Islet of Langerhans (tissue), 1 donor: ENCODE measurements at regions not wholly inside any gene's neighbourhood (a gene's known extent, or its start where the extent isn't known, plus 50 kb on each side); places are given as distances from the start of the nearest gene placed in this dataset.
"Not testable (repeated sequence)": the region's sequence is repeated elsewhere in the genome, so short reads cannot be mapped to it uniquely, and the experiment has no call there.

ENCODE experiments used
- FAIRE-seq: peaks from one replicate; lab custom pipeline; 2011; peaks lifted over from hg19 to GRCh38; lab: Jason Lieb, UNC

DNA sequence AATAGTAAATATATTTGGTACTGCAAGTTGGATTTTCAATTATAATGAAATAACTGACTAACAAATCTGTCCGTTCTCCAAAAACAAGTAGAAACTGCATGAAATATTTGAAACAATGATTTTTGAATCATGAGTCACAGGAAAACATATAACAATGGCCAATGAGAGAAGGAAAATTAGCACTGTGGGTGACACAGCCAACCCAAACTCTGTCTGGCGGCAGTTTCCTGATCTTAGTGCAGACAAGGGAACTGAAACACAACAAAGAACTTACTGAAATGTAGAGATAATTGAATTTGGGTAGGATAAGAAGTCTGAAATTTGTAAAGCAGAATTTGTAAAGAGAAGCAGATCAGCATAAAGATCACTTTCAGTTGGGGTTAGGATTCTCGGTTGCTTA, 2743.3 kb upstream of the PCDH20 start:
- FAIRE-seq: no peak

GRCh38 chr13:64154514-64154913, 2738.9 kb upstream of the PCDH20 start:
- FAIRE-seq: no peak

DNA sequence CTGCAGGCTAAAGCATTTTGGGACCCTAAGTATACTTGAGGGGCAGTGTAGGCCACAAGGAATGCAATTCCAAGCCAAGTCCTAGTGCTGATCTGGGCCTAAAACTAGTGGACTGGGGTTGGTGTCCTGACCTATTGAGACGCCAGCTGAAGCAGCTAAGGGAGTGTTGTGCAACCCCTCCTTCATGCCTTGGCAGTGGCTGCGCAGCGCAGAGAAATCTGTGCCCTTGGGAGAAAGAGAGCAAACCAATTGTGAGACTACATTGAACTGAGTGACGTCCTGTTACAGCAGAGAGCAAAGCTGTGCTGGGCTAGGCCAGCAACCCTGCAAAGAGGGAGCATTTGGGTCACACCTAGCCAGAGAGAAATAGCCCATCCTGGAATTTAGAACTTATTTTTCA, 2715.0 kb upstream of the PCDH20 start:
- no peak for FAIRE-seq

DNA sequence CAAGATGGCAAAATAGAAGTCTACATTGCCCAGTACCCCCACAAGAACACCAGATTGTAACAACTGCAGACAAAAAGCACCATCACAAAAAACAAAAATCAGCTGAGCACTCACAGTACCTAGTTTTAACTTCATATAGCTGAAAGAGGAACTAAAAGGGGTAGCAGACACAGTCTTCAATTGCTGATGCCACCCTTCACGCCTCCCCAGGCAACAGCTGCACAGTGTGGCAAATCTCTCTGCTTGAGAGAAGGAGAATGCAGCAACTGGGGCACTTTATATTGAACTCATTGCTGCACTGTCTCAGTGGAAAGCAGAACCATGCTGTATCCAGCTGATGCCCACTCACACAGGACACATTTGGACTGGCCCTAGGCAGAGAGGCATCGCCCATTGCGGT, 2714.5 kb upstream of the PCDH20 start:
- no peak for FAIRE-seq

DNA sequence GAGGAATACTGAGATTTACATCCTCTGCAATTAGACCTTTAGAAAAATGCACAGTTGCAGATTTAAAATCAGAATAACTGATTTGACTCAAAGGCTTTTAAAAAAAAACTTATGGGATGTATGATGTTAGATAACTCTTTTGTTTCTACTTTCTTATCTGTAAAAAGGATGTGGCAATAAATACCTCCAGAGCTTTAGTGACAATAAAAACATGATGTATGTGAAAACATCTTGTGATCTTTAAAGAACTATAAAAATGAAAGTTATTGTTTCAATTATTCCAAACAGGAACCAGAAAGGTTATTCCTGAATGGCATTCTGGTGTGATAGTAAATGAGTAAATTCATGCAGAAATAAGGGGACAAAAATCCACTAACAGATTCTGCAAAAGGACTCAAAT, 2712.2 kb upstream of the PCDH20 start:
- FAIRE-seq: no peak

GRCh38 chr13:64127192-64127591, 2711.5 kb upstream of the PCDH20 start:
- no peak for FAIRE-seq

DNA sequence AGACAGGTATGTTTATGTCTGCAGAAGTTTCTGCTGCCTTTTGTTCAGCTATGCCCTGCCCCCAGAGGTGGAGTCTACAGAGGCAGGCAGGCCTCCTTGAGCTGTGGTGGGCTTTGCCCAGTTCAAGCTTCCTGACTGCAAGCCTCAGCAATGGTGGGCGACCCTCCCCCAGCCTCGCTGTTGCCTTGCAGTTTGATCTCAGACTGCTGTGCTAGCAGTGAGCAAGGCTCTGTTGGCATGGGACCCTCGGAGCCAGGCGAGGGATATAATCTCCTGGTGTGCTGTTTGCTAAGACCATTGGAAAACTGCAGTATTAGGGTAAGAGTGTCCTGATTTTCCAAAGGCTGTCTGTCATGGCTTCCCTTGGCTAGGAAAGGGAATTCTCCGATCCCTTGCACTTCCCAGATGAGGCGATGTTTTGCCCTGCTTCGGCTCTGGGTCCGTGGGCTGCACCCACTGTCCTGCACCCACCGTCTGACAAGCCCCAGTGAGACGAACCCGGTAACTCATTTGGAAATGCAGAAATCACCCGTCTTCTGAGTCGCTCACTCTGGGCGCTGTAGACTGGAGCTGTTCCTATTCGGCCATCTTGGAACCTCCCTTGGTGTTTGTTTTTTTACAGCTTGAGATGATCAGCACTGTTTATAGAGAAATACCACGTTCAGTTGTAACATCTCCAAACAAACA, 2705.5 kb upstream of the PCDH20 start:
- not testable (repeated sequence) for FAIRE-seq

- FAIRE-seq: no peak
These were observed 2684.3 kb upstream of the PCDH20 start for GRCh38 chr13:64099994-64100393.

- no peak for FAIRE-seq
These were observed 2674.7 kb upstream of the PCDH20 start for GRCh38 chr13:64090311-64090710.

DNA sequence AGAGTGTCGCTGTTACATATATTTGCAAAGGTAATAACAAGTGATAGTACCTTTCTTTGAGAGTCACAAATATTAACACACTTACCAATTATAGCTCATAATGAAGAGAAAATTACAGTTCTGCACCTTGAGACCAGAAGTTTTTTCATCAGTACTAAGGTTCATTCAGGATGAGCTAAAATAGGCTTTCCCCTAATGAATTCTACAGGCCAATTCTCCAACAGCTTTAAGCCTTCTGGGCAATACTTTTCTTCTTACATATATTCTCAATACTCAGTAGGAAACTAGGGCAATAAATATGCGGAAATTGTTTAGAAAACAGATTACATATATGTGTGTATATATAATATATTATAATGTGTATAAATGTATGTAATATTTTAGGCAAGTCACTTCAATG, 2672.8 kb upstream of the PCDH20 start:
- FAIRE-seq: no peak

GRCh38 chr13:64087624-64088023, 2672.0 kb upstream of the PCDH20 start:
- no peak for FAIRE-seq

- no peak for FAIRE-seq
These were observed 2668.2 kb upstream of the PCDH20 start for GRCh38 chr13:64083811-64084210.

DNA sequence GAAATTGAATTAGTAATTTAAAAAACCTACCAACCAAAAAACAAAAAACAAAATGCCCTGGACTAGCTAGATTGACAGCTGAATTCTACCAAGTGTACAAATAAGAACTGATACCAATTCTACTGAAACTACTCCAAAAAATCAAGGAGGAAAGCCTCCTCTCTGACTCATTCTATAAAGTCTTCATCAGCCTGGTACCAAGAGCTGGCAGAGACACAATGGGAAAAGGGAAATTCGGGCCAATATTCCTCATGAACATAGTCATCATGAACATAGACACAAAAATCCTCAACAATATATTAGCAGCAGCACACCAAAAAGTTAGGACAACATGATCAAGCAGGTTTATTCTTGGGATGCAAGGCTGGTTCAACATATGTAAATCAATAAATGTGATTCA, 2667.7 kb upstream of the PCDH20 start:
- FAIRE-seq: no peak

DNA sequence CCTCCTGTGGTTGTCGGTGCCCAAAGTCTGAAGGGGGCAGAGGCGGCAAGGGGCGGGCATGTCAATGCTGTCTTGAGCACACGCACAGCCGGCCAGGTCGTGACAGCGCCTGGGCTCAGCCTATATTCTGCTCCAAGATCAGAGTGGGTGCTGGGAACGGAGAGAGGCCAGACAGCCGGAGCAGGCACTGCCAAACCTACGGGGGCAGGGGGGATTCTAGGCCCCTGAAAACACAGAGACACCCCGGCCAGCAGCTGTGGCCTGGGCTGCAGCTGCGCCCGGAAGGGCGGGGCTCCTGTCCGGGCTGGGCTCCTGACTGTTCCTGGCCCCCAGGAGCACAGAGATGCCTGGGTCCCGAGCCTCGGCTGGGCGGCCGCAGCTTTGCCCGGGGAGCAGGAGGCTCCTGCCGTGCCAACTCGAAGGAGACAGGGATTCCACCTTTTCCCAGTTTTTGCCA, 2662.9 kb upstream of the PCDH20 start:
- no peak for FAIRE-seq

DNA sequence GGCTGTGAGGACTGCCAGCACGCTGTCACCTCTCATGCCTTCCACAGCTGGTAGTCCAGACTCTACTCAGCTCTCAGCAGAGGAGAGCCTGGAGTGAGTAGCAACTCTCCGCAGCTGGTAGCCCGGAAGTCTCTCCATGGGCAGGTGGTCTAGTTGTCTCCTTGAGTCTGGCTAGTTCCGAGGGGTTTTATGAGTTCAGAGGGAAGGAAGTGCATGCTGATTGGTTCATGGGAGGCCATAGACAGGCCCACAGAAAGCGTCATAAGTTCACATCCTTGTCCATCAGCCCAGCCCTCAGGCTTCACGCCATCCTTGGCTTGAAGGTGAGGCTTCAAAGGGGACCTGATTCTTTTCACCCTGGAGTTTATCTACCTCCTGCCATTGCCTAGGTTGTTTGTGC, 2662.4 kb upstream of the PCDH20 start:
- FAIRE-seq: no peak

DNA sequence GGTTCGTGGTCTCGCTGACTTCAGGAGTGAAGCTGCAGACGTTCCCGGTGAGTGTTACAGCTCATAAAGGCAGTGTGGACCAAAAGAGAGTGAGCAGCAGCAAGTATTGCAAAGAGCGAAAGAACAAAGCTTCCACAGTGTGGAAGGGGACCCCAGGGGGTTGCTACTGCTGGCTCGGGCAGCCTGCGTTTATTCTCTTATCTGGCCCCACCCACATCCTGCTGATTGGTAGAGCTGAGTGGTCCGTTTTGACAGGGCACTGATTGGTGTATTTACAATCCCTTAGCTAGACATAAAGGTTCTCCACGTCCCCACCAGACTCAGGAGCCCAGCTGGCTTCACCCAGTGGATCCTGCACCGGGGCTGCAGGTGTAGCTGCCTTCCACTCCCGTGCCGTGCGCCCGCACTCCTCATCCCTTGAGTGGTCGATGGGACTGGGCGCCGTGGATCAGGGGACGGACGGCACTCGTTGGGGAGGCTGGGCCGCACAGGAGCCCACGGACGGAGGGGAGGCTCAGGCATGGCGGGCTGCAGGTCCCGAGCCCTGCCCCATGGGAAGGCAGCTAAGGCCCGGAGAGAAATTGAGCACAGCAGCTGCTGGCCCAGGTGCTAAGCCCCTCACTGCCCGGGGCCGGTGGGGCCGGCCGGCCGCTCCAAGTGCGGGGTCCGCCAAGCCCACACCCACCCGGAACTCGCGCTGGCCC, 2661.6 kb upstream of the PCDH20 start:
- not testable (repeated sequence) for FAIRE-seq

- FAIRE-seq: no peak
These were observed 2660.1 kb upstream of the PCDH20 start for GRCh38 chr13:64075543-64076271.

DNA sequence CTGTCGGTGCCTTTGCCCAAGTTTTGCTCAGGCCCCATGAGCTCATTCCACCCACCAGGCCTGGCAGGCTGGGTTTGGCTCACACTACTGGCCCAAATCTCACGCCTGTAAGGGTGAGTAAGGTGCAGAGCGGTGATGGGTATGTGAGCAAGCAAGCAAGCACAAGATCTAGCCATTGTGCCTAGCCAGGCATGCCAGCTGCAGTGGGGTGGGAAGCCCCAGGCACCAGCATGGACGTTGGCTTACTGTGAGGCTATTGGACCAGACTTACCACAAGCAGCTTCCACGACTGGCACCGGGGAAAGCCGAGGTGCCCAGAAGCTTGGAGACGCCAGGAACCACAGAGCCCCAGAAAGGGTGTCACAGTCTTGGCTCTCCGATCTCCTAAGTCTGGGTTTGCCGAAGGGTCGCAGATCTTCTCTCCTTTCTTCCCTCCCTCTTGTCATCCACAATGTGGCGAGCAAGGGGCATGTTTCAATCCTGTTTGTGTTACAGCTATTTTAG, 2659.4 kb upstream of the PCDH20 start:
- no peak for FAIRE-seq

GRCh38 chr13:64073203-64073602, 2657.6 kb upstream of the PCDH20 start:
- no peak for FAIRE-seq

- peak; percentile 70 for FAIRE-seq
These were observed 2655.7 kb upstream of the PCDH20 start for GRCh38 chr13:64071352-64071751.

DNA sequence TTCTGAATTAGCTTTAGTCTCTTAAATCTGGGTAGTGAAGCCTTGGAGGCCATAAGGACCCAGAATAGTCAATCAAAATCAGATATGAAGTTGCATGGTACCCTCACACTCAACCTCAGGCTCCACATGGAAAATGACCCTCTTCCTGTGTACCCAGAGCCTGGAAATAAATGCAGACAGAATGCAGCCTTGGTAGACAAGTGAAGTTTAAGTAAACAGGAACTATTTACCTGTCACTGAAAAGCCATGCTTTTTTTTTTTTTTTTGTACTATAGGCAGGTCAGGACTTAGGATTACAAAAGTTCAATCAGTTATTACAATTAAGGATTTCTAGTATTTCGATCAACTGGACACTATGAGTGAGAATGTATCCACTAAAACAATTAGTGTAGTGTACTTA, 2654.2 kb upstream of the PCDH20 start:
- no peak for FAIRE-seq

GRCh38 chr13:64066711-64067110, 2651.1 kb upstream of the PCDH20 start:
- FAIRE-seq: no peak

DNA sequence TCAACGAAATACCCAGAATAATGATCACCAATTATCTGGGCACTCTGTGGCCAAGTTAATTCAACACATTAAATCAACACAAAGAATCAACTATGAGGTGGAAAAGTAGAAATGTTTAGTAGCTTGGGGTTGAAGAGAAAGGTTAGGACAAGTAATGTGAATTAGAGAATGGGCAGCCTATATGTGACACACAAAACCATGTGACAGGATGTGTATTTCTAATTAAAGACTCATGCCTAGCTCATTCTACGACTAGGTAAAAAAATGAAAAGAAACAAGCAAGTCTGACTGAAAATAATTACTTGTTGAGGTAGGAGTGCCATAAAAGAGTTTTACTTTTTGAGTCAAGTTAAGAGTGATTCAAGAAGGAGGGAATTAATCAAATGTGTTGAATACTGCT, 2646.0 kb upstream of the PCDH20 start:
- no peak for FAIRE-seq
